Endothelial cell of umbilical vein (primary cell): ENCODE measurements at regions not wholly inside any gene's neighbourhood (a gene's known extent, or its start where the extent isn't known, plus 50 kb on each side); places are given as distances from the start of the nearest gene placed in this dataset.

Source experiments
- BruUV-seq: library from RNA; stranded (reverse); fragments of 400-500 nt; replicated peaks from 2 replicates; lab custom pipeline; 2021; lab: Mats Ljungman, UMichigan
- CTCF ChIA-PET: fragments of 300-600, 350-600 bp; sonication (Branson Sonifier 250); formaldehyde crosslinking; loops from one replicate; lab custom pipeline; 2021; ENCODE audit warnings: antibody characterized with exemption, inconsistent platforms; lab: Charles Lee
- POLR2A ChIA-PET: fragments of 300-600, 350-600 bp; sonication (Branson Sonifier 250); formaldehyde crosslinking; loops from one replicate; lab custom pipeline; 2021; ENCODE audit warnings: antibody characterized with exemption, inconsistent platforms; lab: Charles Lee
- DNase-seq: peaks from one replicate; pipeline ENCODE4 v3.0.0-alpha.2; 2011; ENCODE audit warnings: low read depth, low spot score
- FAIRE-seq: peaks from 2 replicates; lab custom pipeline; 2011; peaks lifted over from hg19 to GRCh38; lab: Jason Lieb, UNC
- H2AFZ ChIP-seq: 2 replicates; pipeline ENCODE4 v1.6.0; 2012; ENCODE audit warnings: low read depth, low read length, control low read depth, inconsistent platforms
- H3K27ac ChIP-seq: 2 replicates; pipeline ENCODE4 v1.5.1; 2011; ENCODE audit warnings: low read depth, mild to moderate bottlenecking, control low read depth, low read length, moderate library complexity; ENCODE audit not compliant: insufficient read depth
- H3K27me3 ChIP-seq, 2 experiments: 2 replicates each; pipeline versions ENCODE4 v1.6.0 to v1.6.1; 2011; ENCODE audit warnings: low read length in 2 of 2, mixed read lengths in 1 of 2; ENCODE audit not compliant: control insufficient read depth in 2 of 2, insufficient read depth in 2 of 2
- H3K36me3 ChIP-seq, 2 experiments: 2 replicates in 1 of 2; 3 replicates in 1 of 2; pipeline ENCODE4 v1.5.1; 2011; ENCODE audit warnings: low read length in 2 of 2, mild to moderate bottlenecking in 1 of 2, moderate library complexity in 1 of 2; ENCODE audit not compliant: control insufficient read depth in 2 of 2, insufficient read depth in 2 of 2; ENCODE audit errors: extremely low read depth in 1 of 2
- H3K4me1 ChIP-seq: 3 replicates; pipeline ENCODE4 v1.5.1; 2011; ENCODE audit warnings: mild to moderate bottlenecking, low read length; ENCODE audit not compliant: control insufficient read depth, insufficient read depth; ENCODE audit errors: extremely low read depth
- H3K4me2 ChIP-seq: 2 replicates; pipeline ENCODE4 v1.6.1; 2011; ENCODE audit warnings: low read length, control low read depth, mixed read lengths; ENCODE audit not compliant: insufficient read depth
- H3K4me3 ChIP-seq, 3 experiments: fragments of 200-600 bp in 1 of 3; sonication (generic), shearing (Covaris generic) in 1 of 3; replicated peaks in 1 of 3; 2 replicates each; pipeline ENCODE4 v1.5.1; 2011 to 2016; ENCODE audit warnings: control low read depth in 3 of 3, low read length in 3 of 3, mild to moderate bottlenecking in 2 of 3, inconsistent platforms in 1 of 3, low read depth in 1 of 3, moderate library complexity in 1 of 3; ENCODE audit not compliant: insufficient read depth in 1 of 3
- H3K79me2 ChIP-seq: 2 replicates; pipeline ENCODE4 v1.6.0; 2012; ENCODE audit warnings: low read length, inconsistent platforms; ENCODE audit not compliant: control insufficient read depth, insufficient read depth
- H3K9ac ChIP-seq: replicated peaks from 2 replicates; pipeline ENCODE3; 2011; ENCODE audit warnings: low read length, control low read depth; ENCODE audit not compliant: insufficient read depth; ENCODE audit errors: extremely low read depth
- H3K9me1 ChIP-seq: replicated peaks from 3 replicates; pipeline ENCODE4 v1.6.0; 2011; ENCODE audit warnings: mild to moderate bottlenecking, low read length; ENCODE audit not compliant: control insufficient read depth, insufficient read depth; ENCODE audit errors: extremely low read depth
- H3K9me3 ChIP-seq: replicated peaks from 2 replicates; pipeline ENCODE4 v1.5.1; 2012; ENCODE audit warnings: low read length, inconsistent platforms; ENCODE audit not compliant: control insufficient read depth, insufficient read depth
- H4K20me1 ChIP-seq: replicated peaks from 2 replicates; pipeline ENCODE3; 2011; ENCODE audit warnings: mild to moderate bottlenecking, low read length; ENCODE audit not compliant: control insufficient read depth, insufficient read depth; ENCODE audit errors: extremely low read depth
- EZH2 ChIP-seq: IDR thresholded peaks from 2 replicates; pipeline ENCODE4 v1.6.1; 2012; ENCODE audit warnings: borderline replicate concordance, low read depth, mild to moderate bottlenecking, moderate library complexity, low read length, inconsistent platforms; ENCODE audit not compliant: severe bottlenecking
- FOS ChIP-seq: IDR thresholded peaks from 2 replicates; pipeline ENCODE4 v1.6.1; 2011; ENCODE audit warnings: mild to moderate bottlenecking, low read length, moderate library complexity, borderline replicate concordance; ENCODE audit not compliant: insufficient read depth
- GATA2 ChIP-seq: IDR thresholded peaks from 2 replicates; pipeline ENCODE4 v1.7.0; 2011; ENCODE audit warnings: low read depth, mild to moderate bottlenecking, moderate library complexity, mixed read lengths, low read length; ENCODE audit not compliant: insufficient read length, insufficient read depth
- JUN ChIP-seq: IDR thresholded peaks from 2 replicates; pipeline ENCODE4 v1.6.1; 2011; ENCODE audit warnings: borderline replicate concordance, low read depth; ENCODE audit not compliant: insufficient read length, insufficient read depth
- MAX ChIP-seq: IDR thresholded peaks from 2 replicates; pipeline ENCODE4 v1.6.1; 2011; ENCODE audit not compliant: insufficient read depth, insufficient read length
- MYC ChIP-seq: IDR thresholded peaks from one replicate; pipeline ENCODE4 v1.6.1; 2011; ENCODE audit warnings: mild to moderate bottlenecking, low read depth, low read length
- POLR2A ChIP-seq: IDR thresholded peaks from 2 replicates; pipeline ENCODE4 v1.6.1; 2012; ENCODE audit warnings: low read depth, mild to moderate bottlenecking, control low read depth, low read length
- POLR2AphosphoS5 ChIP-seq: IDR thresholded peaks from 2 replicates; pipeline ENCODE4 v1.6.1; 2012; ENCODE audit warnings: low read depth, mild to moderate bottlenecking, control low read depth, low read length, moderate library complexity; ENCODE audit not compliant: insufficient read depth
- dilution Hi-C: fragments of 300-500 bp; cut with MboI; formaldehyde crosslinking; loops from one replicate; pipeline ENCODE4 v1.15.0; 2019; ENCODE audit warnings: low sequenced_read_pairs; ENCODE audit not compliant: extremely low pct_ligation_motif_present
- intact Hi-C: fragments of 100-400 bp; cut with micrococcal nuclease; formaldehyde crosslinking; loops from one replicate; pipeline ENCODE4 v1.10.0; 2022
- TF ChIP-seq, protein P1 (sequence below), 2 donors: IDR thresholded peaks; 1 replicate in 1 of 2; 2 replicates in 1 of 2; pipeline ENCODE4 v1.5.1; 2011; ENCODE audit warnings: low read length in 2 of 2, mild to moderate bottlenecking in 2 of 2, moderate library complexity in 2 of 2, control low read depth in 1 of 2, inconsistent platforms in 1 of 2, low read depth in 1 of 2; ENCODE audit not compliant: insufficient read depth in 1 of 2; ENCODE audit errors: extremely low read depth in 1 of 2

DNA sequence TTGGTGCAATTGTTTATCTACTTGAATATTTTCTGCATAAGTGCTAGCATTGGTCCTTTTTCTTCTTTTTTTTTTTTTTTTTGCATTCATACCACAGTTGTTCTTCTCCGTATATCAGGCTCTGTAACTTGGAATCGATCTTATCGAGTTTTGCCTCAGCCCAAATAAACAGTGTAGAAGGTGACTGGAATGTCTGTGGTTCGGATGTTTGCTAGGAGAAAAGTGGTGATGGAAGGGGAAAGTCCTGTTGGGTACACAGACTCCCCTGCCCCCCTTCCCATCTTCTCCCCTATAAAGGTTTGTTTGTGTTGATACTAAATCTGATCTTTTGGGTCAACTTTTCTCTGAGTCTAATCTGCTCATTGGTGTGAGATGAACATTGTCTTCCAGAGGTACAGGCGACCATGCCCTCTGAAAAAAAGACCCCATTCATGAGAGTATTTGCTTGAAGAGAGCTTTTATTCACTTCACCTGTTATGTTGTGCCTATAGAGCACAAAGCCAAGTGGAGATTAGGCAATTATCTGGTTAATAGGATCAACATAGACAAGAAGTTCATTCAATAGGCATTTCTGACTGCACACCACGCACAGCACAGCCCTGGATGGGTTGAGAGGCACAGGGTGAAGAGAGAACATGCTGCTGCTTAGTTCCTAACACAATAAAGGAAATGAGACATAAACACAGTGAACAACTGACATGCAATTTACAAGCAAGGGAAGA, 620.0 kb downstream of the PKHD1 start:
- no peaks in the 10 kb centered on the region for H3K36me3 ChIP-seq
- intact Hi-C loops = no loop called here
- dilution Hi-C loops = no loop called here
- TF ChIP-seq FOS (no peak), POLR2AphosphoS5 (no peak), EZH2 (no peak), GATA2 (no peak), MAX (no peak), MYC (no peak), POLR2A (no peak), JUN (no peak)
- TF ChIP-seq, protein P1, sequence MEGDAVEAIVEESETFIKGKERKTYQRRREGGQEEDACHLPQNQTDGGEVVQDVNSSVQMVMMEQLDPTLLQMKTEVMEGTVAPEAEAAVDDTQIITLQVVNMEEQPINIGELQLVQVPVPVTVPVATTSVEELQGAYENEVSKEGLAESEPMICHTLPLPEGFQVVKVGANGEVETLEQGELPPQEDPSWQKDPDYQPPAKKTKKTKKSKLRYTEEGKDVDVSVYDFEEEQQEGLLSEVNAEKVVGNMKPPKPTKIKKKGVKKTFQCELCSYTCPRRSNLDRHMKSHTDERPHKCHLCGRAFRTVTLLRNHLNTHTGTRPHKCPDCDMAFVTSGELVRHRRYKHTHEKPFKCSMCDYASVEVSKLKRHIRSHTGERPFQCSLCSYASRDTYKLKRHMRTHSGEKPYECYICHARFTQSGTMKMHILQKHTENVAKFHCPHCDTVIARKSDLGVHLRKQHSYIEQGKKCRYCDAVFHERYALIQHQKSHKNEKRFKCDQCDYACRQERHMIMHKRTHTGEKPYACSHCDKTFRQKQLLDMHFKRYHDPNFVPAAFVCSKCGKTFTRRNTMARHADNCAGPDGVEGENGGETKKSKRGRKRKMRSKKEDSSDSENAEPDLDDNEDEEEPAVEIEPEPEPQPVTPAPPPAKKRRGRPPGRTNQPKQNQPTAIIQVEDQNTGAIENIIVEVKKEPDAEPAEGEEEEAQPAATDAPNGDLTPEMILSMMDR (IDR thresholded peaks at IDR 0.05; ENCODE audit: extremely low read depth in 1 of 2, insufficient read depth in 1 of 2, low read depth in 1 of 2, low read length in 2 of 2) = no peak
- no peak overlapping the region for H3K9ac ChIP-seq
- H3K27me3 ChIP-seq = no peaks in the 10 kb centered on the region
- H3K27ac ChIP-seq = no peak overlapping the region
- no peaks in the 10 kb centered on the region for H3K4me1 ChIP-seq
- CTCF ChIA-PET = no interaction called here
- no TSS peak for BruUV-seq
- DNase-seq (no peak), FAIRE-seq (no peak)
- no peak overlapping the region for H2AFZ ChIP-seq
- H3K9me3 ChIP-seq = peaks cover 2% of the 10 kb centered on the region
- no peaks in the 10 kb centered on the region for H3K79me2 ChIP-seq
- H4K20me1 ChIP-seq = no peaks in the 10 kb centered on the region
- POLR2A ChIA-PET = no interaction called here
- H3K4me3 ChIP-seq = no peak overlapping the region
- no peak overlapping the region for H3K4me2 ChIP-seq
- H3K9me1 ChIP-seq = no peaks in the 10 kb centered on the region
